Type B pancreatic cell (in vitro differentiated cells): ENCODE measurements at regions not wholly inside any gene's neighbourhood (a gene's known extent, or its start where the extent isn't known, plus 50 kb on each side); places are given as distances from the start of the nearest gene placed in this dataset.
A peak's percentile ranks its signal among the peaks of the same experiment; 100 is the strongest.

Experiments used
- DNase-seq: peaks from one replicate; pipeline ENCODE4 v3.0.0; 2021; ENCODE audit warnings: mixed read lengths; ENCODE audit not compliant: unreplicated experiment; ENCODE audit errors: extremely low spot score
- H3K27ac Mint-ChIP-seq: 2 replicates; pipeline ENCODE4 v1.8.0; 2021; ENCODE audit warnings: mild to moderate bottlenecking, mixed read lengths
- H3K27me3 Mint-ChIP-seq: 2 replicates; pipeline ENCODE4 v1.8.0; 2021; ENCODE audit warnings: mixed read lengths
- H3K36me3 Mint-ChIP-seq: 2 replicates; pipeline ENCODE4 v1.8.0; 2021; ENCODE audit warnings: mixed read lengths
- H3K4me1 Mint-ChIP-seq: one replicate; pipeline ENCODE4 v1.8.0; 2021; ENCODE audit warnings: mixed read lengths; ENCODE audit not compliant: unreplicated experiment
- H3K4me3 Mint-ChIP-seq: 2 replicates; pipeline ENCODE4 v1.8.0; 2021; ENCODE audit warnings: mild to moderate bottlenecking, mixed read lengths
- H3K9me3 Mint-ChIP-seq: 2 replicates; pipeline ENCODE4 v1.8.0; 2021; ENCODE audit warnings: mixed read lengths
- TF ChIP-seq, protein P1 (sequence below): fragments of 200-600 bp; sonication (generic); conservative IDR thresholded peaks from 2 replicates; pipeline ENCODE4 v1.5.0; 2021; ENCODE audit warnings: antibody characterized with exemption, mild to moderate bottlenecking

DNA sequence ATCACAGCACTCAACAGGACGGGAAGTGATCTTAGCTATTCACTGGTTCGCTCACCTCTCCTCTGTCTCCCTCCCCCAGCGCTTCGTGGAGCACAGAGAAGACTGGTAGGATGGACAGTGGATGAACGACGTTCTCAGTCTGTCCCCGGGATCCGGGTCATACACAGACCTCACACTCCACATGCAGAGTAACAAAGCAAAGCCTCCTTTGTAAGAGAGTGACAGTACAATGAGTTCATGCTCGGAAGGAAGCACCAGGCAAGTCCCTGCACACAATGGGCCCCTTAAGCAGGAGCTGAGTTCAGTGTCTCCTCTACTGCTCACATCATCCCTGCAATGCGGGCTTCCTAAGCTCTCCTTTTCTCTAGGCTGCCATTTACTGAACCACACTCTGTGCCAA, 356.9 kb downstream of the C16orf95 start:
- H3K36me3 Mint-ChIP-seq = no peaks in the 10 kb centered on the region
- TF ChIP-seq, protein P1, sequence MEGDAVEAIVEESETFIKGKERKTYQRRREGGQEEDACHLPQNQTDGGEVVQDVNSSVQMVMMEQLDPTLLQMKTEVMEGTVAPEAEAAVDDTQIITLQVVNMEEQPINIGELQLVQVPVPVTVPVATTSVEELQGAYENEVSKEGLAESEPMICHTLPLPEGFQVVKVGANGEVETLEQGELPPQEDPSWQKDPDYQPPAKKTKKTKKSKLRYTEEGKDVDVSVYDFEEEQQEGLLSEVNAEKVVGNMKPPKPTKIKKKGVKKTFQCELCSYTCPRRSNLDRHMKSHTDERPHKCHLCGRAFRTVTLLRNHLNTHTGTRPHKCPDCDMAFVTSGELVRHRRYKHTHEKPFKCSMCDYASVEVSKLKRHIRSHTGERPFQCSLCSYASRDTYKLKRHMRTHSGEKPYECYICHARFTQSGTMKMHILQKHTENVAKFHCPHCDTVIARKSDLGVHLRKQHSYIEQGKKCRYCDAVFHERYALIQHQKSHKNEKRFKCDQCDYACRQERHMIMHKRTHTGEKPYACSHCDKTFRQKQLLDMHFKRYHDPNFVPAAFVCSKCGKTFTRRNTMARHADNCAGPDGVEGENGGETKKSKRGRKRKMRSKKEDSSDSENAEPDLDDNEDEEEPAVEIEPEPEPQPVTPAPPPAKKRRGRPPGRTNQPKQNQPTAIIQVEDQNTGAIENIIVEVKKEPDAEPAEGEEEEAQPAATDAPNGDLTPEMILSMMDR = no peak
- peaks cover 43% of the 10 kb centered on the region for H3K4me1 Mint-ChIP-seq
- H3K9me3 Mint-ChIP-seq = no peaks in the 10 kb centered on the region
- H3K4me3 Mint-ChIP-seq = no peak overlapping the region
- peaks cover 44% of the 10 kb centered on the region for H3K27me3 Mint-ChIP-seq
- no peak overlapping the region for H3K27ac Mint-ChIP-seq
- DNase-seq = no peak

DNA sequence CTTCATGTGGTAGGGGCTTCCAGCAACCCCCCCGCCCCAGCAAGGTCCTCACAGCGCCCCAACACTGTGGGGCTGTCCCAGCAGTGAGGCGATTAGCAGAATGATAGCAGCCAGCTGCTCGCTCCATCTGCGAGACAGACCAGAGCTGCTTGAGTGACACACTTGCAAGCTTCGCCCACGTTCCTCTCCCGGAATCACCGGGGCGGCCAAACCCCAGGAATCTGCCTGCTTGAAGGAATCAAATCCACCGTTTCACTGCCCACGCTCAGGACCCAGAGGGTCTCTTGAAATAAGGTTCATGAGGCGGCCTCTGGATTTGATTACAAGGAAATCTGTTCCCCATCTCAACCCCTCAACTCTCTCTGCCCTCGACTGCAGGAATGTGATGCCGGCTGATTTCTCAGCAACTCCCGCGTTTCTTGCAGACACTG, 356.0 kb downstream of the C16orf95 start:
- Mint-ChIP-seq H3K27ac (peak overlapping the region; percentile 28), H3K27me3 (peaks cover 50% of the 10 kb centered on the region), H3K9me3 (no peaks in the 10 kb centered on the region), H3K36me3 (no peaks in the 10 kb centered on the region), H3K4me1 (peaks cover 50% of the 10 kb centered on the region), H3K4me3 (peak overlapping the region; percentile 58)
- TF ChIP-seq, protein P1 = no peak
- DNase-seq = no peak

DNA sequence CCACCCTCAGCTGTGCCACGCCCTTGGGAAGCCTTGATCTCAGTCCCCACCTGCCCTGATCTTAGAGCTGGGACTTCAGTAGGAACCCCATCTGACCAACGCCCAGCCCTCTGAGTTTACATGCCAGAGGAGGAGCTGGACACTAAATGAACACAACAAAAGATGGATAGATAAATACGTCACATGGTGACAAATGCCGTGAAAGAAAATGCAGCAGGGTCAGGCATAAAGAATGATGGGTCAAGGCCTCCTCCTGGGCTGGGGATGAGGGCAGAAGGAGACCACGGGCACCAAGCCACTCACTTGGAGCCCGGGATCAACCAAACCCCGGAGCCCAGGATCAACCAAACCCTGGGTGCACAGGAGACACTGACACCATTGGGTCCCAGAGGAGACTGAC, 354.9 kb downstream of the C16orf95 start:
- Mint-ChIP-seq H3K27ac (no peak overlapping the region), H3K27me3 (peaks cover 57% of the 10 kb centered on the region), H3K4me3 (no peak overlapping the region), H3K36me3 (no peaks in the 10 kb centered on the region), H3K4me1 (peaks cover 56% of the 10 kb centered on the region), H3K9me3 (no peaks in the 10 kb centered on the region)
- TF ChIP-seq, protein P1 = no peak
- no peak for DNase-seq

DNA sequence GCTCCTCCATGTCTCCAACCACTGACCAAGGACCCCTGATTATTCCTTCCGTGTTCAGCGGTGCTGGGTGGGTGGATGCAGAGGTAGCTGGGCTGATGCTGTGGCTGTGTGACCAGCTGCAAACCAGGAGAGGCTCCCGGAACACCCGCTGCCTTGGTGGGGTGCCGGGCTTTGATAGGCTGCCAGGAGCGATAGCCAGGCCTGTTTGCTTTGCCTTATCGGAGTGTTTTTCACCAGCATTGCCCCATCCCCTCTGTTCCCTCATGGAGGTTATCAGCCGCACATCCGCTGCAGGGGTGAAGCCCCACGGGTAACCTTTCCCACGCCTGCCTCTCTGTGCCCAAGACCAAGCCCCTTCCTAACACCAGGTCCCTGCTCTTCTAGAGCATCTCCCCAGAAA, 354.3 kb downstream of the C16orf95 start:
- no peak overlapping the region for H3K27ac Mint-ChIP-seq
- TF ChIP-seq, protein P1 = no peak
- peaks cover 56% of the 10 kb centered on the region for H3K4me1 Mint-ChIP-seq
- H3K27me3 Mint-ChIP-seq = peaks cover 61% of the 10 kb centered on the region
- H3K36me3 Mint-ChIP-seq = no peaks in the 10 kb centered on the region
- no peak for DNase-seq
- H3K4me3 Mint-ChIP-seq = no peak overlapping the region
- no peaks in the 10 kb centered on the region for H3K9me3 Mint-ChIP-seq

DNA sequence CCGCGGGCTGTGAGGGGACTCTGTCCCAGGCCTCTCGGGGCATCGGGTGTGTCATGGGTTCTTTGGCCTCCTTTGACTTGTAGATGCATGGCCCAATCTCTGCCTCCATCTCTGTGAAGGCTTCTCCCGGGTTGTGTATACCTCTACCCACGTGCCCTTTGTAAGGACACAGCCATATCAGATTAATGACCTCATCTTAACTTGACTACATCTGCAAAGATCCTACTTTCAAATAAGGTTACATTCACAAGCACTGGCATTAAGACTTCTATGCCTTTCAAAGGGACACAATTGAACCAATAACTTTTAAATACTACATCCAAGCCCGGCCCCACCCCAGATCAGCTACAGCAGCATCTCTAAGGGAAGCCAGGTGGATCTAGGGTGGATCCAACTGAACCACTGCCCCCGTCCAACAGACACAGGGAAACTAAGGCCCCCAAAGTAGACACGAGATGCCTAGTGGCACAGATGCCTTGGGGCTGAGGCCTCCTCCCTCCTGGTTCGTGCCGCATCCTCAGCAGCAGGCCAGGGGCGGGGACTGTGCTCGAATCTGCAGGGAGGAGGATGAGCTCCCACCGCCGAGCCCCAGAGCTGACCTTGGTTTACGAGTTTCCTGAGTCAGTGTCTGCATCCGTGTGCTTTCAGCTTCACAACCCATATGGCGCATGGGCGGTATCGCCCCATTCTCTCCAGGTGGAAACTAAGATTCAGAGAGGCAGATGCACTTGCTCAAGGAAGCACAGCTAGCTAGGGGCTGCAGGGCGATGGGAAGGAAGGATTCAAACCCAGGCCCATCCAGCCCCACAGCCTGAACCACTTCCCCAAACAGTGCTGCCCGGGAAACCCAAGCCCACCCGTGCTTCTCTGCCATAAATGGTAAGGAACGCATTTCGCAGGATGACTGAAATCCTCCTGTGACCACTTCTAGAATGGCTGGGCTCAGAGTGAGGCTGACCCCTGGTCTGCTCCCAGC, 353.3 kb downstream of the C16orf95 start:
- H3K27me3 Mint-ChIP-seq = peaks cover 57% of the 10 kb centered on the region
- H3K36me3 Mint-ChIP-seq = no peaks in the 10 kb centered on the region

More for the DNA sequence above, 353.3 kb downstream of the C16orf95 start:
- peaks cover 47% of the 10 kb centered on the region for H3K4me1 Mint-ChIP-seq
- no peak for DNase-seq
- no peak overlapping the region for H3K4me3 Mint-ChIP-seq
- H3K27ac Mint-ChIP-seq = no peak overlapping the region
- H3K9me3 Mint-ChIP-seq = no peaks in the 10 kb centered on the region
- TF ChIP-seq, protein P1 = no peak
